ENCODE measurements at regions not wholly inside any gene's neighbourhood (a gene's known extent, or its start where the extent isn't known, plus 50 kb on each side); places are given as distances from the start of the nearest gene placed in this dataset.
"Not testable (repeated sequence)": the region's sequence is repeated elsewhere in the genome, so short reads cannot be mapped to it uniquely, and the experiment has no call there.

GRCh38 chr11:25793637-25794036, 538.3 kb upstream of the ANO3 start:
- no peak for DNase-seq (ENCODE audit: low read depth)

GRCh38 chr11:25794804-25795203, 537.1 kb upstream of the ANO3 start:
- TF ChIP-seq CTCF (IDR thresholded peaks at IDR 0.05; ENCODE audit: control insufficient read depth, extremely low read depth, insufficient read depth) = no peak
- H3K4me3 ChIP-seq (ENCODE audit: low read depth, low read length) = no peak overlapping the region

More at GRCh38 chr11:25793637-25794036, 538.3 kb upstream of the ANO3 start:
- no peak overlapping the region for H3K4me3 ChIP-seq (ENCODE audit: low read depth, low read length)
- no peak for TF ChIP-seq CTCF (IDR thresholded peaks at IDR 0.05; ENCODE audit: control insufficient read depth, extremely low read depth, insufficient read depth)

GRCh38 chr11:25816411-25816810, 515.5 kb upstream of the ANO3 start:
- DNase-seq (ENCODE audit: low read depth) = no peak
- TF ChIP-seq CTCF (IDR thresholded peaks at IDR 0.05; ENCODE audit: control insufficient read depth, extremely low read depth, insufficient read depth) = no peak
- H3K4me3 ChIP-seq (ENCODE audit: low read depth, low read length) = no peak overlapping the region

More at GRCh38 chr11:25794804-25795203, 537.1 kb upstream of the ANO3 start:
- no peak for DNase-seq (ENCODE audit: low read depth)

GRCh38 chr11:25824688-25825087, 507.2 kb upstream of the ANO3 start:
- DNase-seq (ENCODE audit: low read depth) = no peak
- TF ChIP-seq CTCF (IDR thresholded peaks at IDR 0.05; ENCODE audit: control insufficient read depth, extremely low read depth, insufficient read depth) = no peak
- no peak overlapping the region for H3K4me3 ChIP-seq (ENCODE audit: low read depth, low read length)

GRCh38 chr11:25831485-25831884, 500.4 kb upstream of the ANO3 start:
- not testable (repeated sequence) for H3K4me3 ChIP-seq (ENCODE audit: low read depth, low read length); DNase-seq (ENCODE audit: low read depth)

GRCh38 chr11:25838918-25839625, 492.9 kb upstream of the ANO3 start:
- DNase-seq (ENCODE audit: low read depth) = no peak
- TF ChIP-seq CTCF (IDR thresholded peaks at IDR 0.05; ENCODE audit: control insufficient read depth, extremely low read depth, insufficient read depth) = peak; percentile 26; the same call in 1 of the 2 replicates
- H3K4me3 ChIP-seq (ENCODE audit: low read depth, low read length) = no peak overlapping the region

GRCh38 chr11:25844811-25845210, 487.1 kb upstream of the ANO3 start:
- DNase-seq (ENCODE audit: low read depth) = no peak
- H3K4me3 ChIP-seq (ENCODE audit: low read depth, low read length) = no peak overlapping the region
- TF ChIP-seq CTCF (IDR thresholded peaks at IDR 0.05; ENCODE audit: control insufficient read depth, extremely low read depth, insufficient read depth) = no peak

Data from LNCaP clone FGC (cell line).